GM21526 (cell line): ENCODE measurements at regions not wholly inside any gene's neighbourhood (a gene's known extent, or its start where the extent isn't known, plus 50 kb on each side); places are given as distances from the start of the nearest gene placed in this dataset.

Experiments used
- ATAC-seq: cut with Tn5 transposase; IDR thresholded peaks from one replicate; pipeline ENCODE4 v1.9.1; 2021; ENCODE audit warnings: moderate library complexity; ENCODE audit not compliant: unreplicated experiment, low FRiP score

DNA sequence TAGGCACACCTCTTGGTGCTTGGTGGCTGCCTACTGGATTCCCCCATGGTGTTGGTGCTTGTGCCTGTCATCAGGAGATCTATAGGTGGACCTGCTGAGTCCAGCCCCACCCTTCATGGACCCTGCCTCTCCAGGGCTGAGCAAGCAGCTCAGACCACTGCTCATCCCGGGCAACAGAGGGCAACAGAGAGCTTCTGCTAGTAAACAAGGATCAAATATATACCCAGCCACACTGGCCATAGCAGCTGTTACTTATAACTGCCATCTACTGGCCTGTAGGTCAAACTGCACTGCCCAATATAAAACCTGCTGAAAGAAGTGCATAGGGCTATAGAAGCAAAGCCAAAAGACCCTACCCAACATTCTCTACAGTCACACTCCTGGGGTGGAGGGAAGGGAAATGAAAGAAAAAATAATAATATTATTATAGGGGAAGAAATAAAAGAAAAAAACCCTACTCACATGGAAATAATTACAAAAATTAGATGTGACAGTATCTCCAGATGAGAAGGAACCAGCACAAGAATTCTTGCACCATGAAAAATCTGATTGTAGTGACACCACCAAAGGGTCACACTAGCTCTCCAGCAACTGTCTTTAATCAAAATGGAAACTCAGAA, 54.9 kb upstream of the ZNF800 start:
- peak; percentile 100 for ATAC-seq

DNA sequence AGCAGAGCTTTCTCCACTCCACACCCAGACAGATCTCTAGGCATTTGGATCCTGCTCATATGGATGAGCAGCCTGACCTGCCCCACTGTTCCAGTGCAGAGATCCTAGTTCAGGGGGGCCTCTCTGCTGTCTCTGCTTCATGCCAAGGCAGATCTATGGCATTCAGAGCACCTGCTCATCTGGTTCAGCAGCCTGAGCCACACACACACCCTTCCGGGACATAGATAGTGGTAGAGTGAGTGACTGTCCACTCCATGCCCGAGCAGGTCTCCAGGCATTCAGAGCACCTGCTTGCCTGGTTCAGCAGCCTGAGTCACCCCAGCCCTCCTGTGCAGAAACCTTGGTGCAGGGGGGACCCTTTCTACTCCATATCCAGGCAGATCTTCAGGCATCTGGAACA, 54.3 kb upstream of the ZNF800 start:
- ATAC-seq: no peak
